Stomach (tissue), 8 donors: ENCODE measurements at regions not wholly inside any gene's neighbourhood (a gene's known extent, or its start where the extent isn't known, plus 50 kb on each side); places are given as distances from the start of the nearest gene placed in this dataset.
A peak's percentile ranks its signal among the peaks of the same experiment; 100 is the strongest.

Experiments used
- DNase-seq, 2 donors: peaks; one replicate each; pipeline versions ENCODE4 v3.0.0 to v3.0.0-alpha.2; 2013 to 2019
- H3K27ac ChIP-seq, 5 donors: fragments of 200-600 bp in 4 of 5; sonication (generic) in 4 of 5; one replicate each; pipeline ENCODE4 v1.5.1; 2013 to 2019; ENCODE audit warnings: mild to moderate bottlenecking in 1 of 5, moderate library complexity in 1 of 5
- H3K27me3 ChIP-seq, 3 donors: fragments of 200-600 bp; sonication (generic); one replicate each; pipeline ENCODE4 v1.5.1; 2017 to 2019; ENCODE audit warnings: mixed run types in 1 of 3
- H3K36me3 ChIP-seq, 4 donors: fragments of 200-600 bp; sonication (generic); 1 replicate in 3 of 4; 2 replicates in 1 of 4; pipeline ENCODE4 v1.5.1; 2016 to 2019
- H3K4me1 ChIP-seq, 4 donors: fragments of 200-600 bp; sonication (generic); one replicate each; pipeline ENCODE4 v1.5.1; 2016 to 2019
- H3K4me3 ChIP-seq, 4 donors: fragments of 200-600 bp; sonication (generic) in 3 of 4; one replicate each; pipeline ENCODE4 v1.5.1; 2016 to 2019; ENCODE audit warnings: mild to moderate bottlenecking in 1 of 4
- H3K9me3 ChIP-seq, 4 donors: fragments of 200-600 bp; sonication (generic); one replicate each; pipeline ENCODE4 v1.5.1; 2016 to 2019
- EP300 ChIP-seq: sonication (generic); formaldehyde crosslinking; IDR thresholded peaks from one replicate; pipeline ENCODE4 v1.6.1; 2017; ENCODE audit warnings: antibody characterized with exemption
- POLR2A ChIP-seq, 4 donors: fragments of 450-650 bp; IDR thresholded peaks; one replicate each; pipeline ENCODE4 v1.6.1; 2016; ENCODE audit warnings: antibody characterized with exemption in 4 of 4, control low read depth in 2 of 4, mild to moderate bottlenecking in 1 of 4, moderate library complexity in 1 of 4
- POLR2AphosphoS5 ChIP-seq, 3 donors: sonication (generic); formaldehyde crosslinking; IDR thresholded peaks; one replicate each; pipeline ENCODE4 v1.6.1; 2016; ENCODE audit warnings: antibody characterized with exemption in 3 of 3
- WGBS, 5 donors: extraction: QIAGEN DNeasy Blood & Tissue Kit in 3 of 5; methylation state at CpG; one replicate each; pipeline versions ENCODE4 v1.1.5 to v1.1.7; 2013 to 2018; 5-methylcytosine and 5-hydroxymethylcytosine counted together
- intact Hi-C: fragments of 100-400 bp; cut with DNase I; formaldehyde crosslinking; loops from one replicate; pipeline ENCODE4 v1.15.1; 2023; ENCODE audit warnings: low total_unique reads
- TF ChIP-seq, protein P1 (sequence below), 7 experiments: fragments of 450-650 bp in 4 of 7; fragments of 200-600 bp in 3 of 7; sonication (generic) in 3 of 7; IDR thresholded peaks; one replicate each; pipeline ENCODE4 v1.5.1; 2016 to 2019; ENCODE audit warnings: antibody characterized with exemption in 7 of 7, control low read depth in 2 of 7, mild to moderate bottlenecking in 1 of 7
- donor health status: healthy with polysubstance abuse.
- donor health status: Bipolar disorder and iron deficiency.
- donor health status: healthy.

- no peaks in the 10 kb centered on the region for H3K27me3 ChIP-seq
- intact Hi-C loops: no loop called here
- no peak for TF ChIP-seq EP300
- no peak for TF ChIP-seq POLR2A (IDR thresholded peaks at IDR 0.05)
- no peak for TF ChIP-seq POLR2AphosphoS5 (IDR thresholded peaks at IDR 0.05)
- TF ChIP-seq, protein P1, sequence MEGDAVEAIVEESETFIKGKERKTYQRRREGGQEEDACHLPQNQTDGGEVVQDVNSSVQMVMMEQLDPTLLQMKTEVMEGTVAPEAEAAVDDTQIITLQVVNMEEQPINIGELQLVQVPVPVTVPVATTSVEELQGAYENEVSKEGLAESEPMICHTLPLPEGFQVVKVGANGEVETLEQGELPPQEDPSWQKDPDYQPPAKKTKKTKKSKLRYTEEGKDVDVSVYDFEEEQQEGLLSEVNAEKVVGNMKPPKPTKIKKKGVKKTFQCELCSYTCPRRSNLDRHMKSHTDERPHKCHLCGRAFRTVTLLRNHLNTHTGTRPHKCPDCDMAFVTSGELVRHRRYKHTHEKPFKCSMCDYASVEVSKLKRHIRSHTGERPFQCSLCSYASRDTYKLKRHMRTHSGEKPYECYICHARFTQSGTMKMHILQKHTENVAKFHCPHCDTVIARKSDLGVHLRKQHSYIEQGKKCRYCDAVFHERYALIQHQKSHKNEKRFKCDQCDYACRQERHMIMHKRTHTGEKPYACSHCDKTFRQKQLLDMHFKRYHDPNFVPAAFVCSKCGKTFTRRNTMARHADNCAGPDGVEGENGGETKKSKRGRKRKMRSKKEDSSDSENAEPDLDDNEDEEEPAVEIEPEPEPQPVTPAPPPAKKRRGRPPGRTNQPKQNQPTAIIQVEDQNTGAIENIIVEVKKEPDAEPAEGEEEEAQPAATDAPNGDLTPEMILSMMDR (IDR thresholded peaks at IDR 0.05): no peak
- H3K9me3 ChIP-seq: no peaks in the 10 kb centered on the region
- H3K4me1 ChIP-seq: peaks cover 14 to 67% (median 57%) of the 10 kb centered on the region in 4 donors
- no peak overlapping the region for H3K4me3 ChIP-seq
- DNase-seq: peak in 1 of 2 donors; percentile 7
- WGBS, 5 donors: 93 to 98% (median 97%) methylated on average over 5 of the region's 5 CpGs
- no peak overlapping the region for H3K27ac ChIP-seq
- no peaks in the 10 kb centered on the region for H3K36me3 ChIP-seq
Observed at GRCh38 chr15:31269816-31270575, 56.6 kb upstream of the KLF13 start.

- Histone ChIP-seq H3K27ac (no peak overlapping the region), H3K36me3 (no peaks in the 10 kb centered on the region), H3K9me3 (no peaks in the 10 kb centered on the region), H3K4me1 (peaks cover 6 to 60% (median 50%) of the 10 kb centered on the region in 4 donors), H3K27me3 (no peaks in the 10 kb centered on the region), H3K4me3 (no peak overlapping the region)
- intact Hi-C loops: no loop called here
- peak in 1 of 2 donors; percentile 17 for DNase-seq
- TF ChIP-seq POLR2A (IDR thresholded peaks at IDR 0.05): no peak
- no peak for TF ChIP-seq EP300
- no peak for TF ChIP-seq POLR2AphosphoS5 (IDR thresholded peaks at IDR 0.05)
- TF ChIP-seq, protein P1 (IDR thresholded peaks at IDR 0.05): no peak
- 63 to 94% (median 78%) methylated on average over 2 of the region's 2 CpGs for WGBS, 5 donors
Observed at GRCh38 chr15:31270767-31271166, 55.9 kb upstream of the KLF13 start.

DNA sequence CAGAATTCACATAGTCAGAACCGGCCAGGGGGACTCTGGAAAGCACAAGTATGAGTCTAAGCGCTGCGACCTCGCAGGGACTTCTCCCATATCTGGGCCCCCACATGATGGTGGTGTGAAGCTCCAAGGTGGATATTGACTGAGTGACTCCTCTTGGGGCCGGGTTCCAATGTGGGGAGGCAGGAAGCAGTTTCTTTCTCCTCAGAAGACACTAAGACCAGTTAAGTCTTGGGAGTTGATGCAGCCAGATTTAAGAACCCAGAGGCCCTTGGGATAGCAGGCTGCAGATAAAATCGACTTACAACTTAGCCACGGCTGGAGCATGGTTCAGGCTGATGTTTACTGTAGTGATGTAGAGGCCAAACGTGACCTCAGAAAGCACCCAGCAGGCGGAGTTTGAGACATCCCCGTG is 55.4 kb upstream of the KLF13 start:
- Histone ChIP-seq H3K27me3 (no peaks in the 10 kb centered on the region), H3K27ac (no peak overlapping the region), H3K36me3 (no peaks in the 10 kb centered on the region), H3K4me1 (peaks cover 3 to 55% (median 46%) of the 10 kb centered on the region in 4 donors), H3K9me3 (no peaks in the 10 kb centered on the region), H3K4me3 (no peak overlapping the region)
- intact Hi-C loops: no loop called here
- WGBS, 5 donors: 66 to 74% (median 68%) methylated on average over 10 of the region's 10 CpGs
- DNase-seq: peak in 1 of 2 donors; percentile 14
- TF ChIP-seq POLR2AphosphoS5 (IDR thresholded peaks at IDR 0.05): no peak

GRCh38 chr15:31271711-31272557 is 54.7 kb upstream of the KLF13 start:
- Histone ChIP-seq H3K4me3 (no peak overlapping the region), H3K36me3 (no peaks in the 10 kb centered on the region), H3K9me3 (no peaks in the 10 kb centered on the region), H3K27ac (peak overlapping the region in 2 of 5 donors; percentile 58 to 69), H3K4me1 (peaks cover 3 to 50% (median 39%) of the 10 kb centered on the region in 4 donors), H3K27me3 (no peaks in the 10 kb centered on the region)
- WGBS, 5 donors: 87 to 98% (median 91%) methylated on average over 9 to 12 of the region's 12 CpGs
- intact Hi-C loops: no loop called here
- TF ChIP-seq, protein P1 (IDR thresholded peaks at IDR 0.05): no peak
- TF ChIP-seq POLR2A (IDR thresholded peaks at IDR 0.05): no peak
- no peak for TF ChIP-seq POLR2AphosphoS5 (IDR thresholded peaks at IDR 0.05)
- no peak for TF ChIP-seq EP300
- DNase-seq: peak in 1 of 2 donors; percentile 7
